ENCODE measurements at regions not wholly inside any gene's neighbourhood (a gene's known extent, or its start where the extent isn't known, plus 50 kb on each side); places are given as distances from the start of the nearest gene placed in this dataset.

- no peaks in the 10 kb centered on the region for H3K9me3 ChIP-seq (ENCODE audit: low read depth, low read length)
- H3K27me3 ChIP-seq (ENCODE audit: insufficient read depth, low read length), result no peaks in the 10 kb centered on the region
- no peak for TF ChIP-seq CTCF (IDR thresholded peaks at IDR 0.05; ENCODE audit: extremely low read depth, low read depth, low read length)
- no peaks in the 10 kb centered on the region for H3K36me3 ChIP-seq (ENCODE audit: insufficient read depth, low read length)
- H3K4me1 ChIP-seq (ENCODE audit: insufficient read depth, low read length), result no peaks in the 10 kb centered on the region
- H3K27ac ChIP-seq (ENCODE audit: low read depth, low read length), result no peak overlapping the region
- H3K4me3 ChIP-seq (ENCODE audit: insufficient read depth, low read length), result no peak overlapping the region
- H4K20me1 ChIP-seq (ENCODE audit: insufficient read depth, low read length), result no peaks in the 10 kb centered on the region
- H3K79me2 ChIP-seq (ENCODE audit: insufficient read depth, low read length), result no peaks in the 10 kb centered on the region
- H3K4me2 ChIP-seq (ENCODE audit: insufficient read depth, low read length), result no peak overlapping the region
- H2AFZ ChIP-seq (ENCODE audit: low read length), result no peak overlapping the region
- DNase-seq (ENCODE audit: insufficient read length, low spot score, missing footprints), result no peak
Observed at GRCh38 chr2:31654241-31654640, 73.5 kb upstream of the SRD5A2 start.

GRCh38 chr2:31651736-31652135, 71.0 kb upstream of the SRD5A2 start:
- H3K79me2 ChIP-seq (ENCODE audit: insufficient read depth, low read length), result no peaks in the 10 kb centered on the region
- no peaks in the 10 kb centered on the region for H3K27me3 ChIP-seq (ENCODE audit: insufficient read depth, low read length)
- H3K27ac ChIP-seq (ENCODE audit: low read depth, low read length), result no peak overlapping the region
- H3K9me3 ChIP-seq (ENCODE audit: low read depth, low read length), result no peaks in the 10 kb centered on the region
- H4K20me1 ChIP-seq (ENCODE audit: insufficient read depth, low read length), result no peaks in the 10 kb centered on the region
- no peak overlapping the region for H3K4me2 ChIP-seq (ENCODE audit: insufficient read depth, low read length)
- H3K4me1 ChIP-seq (ENCODE audit: insufficient read depth, low read length), result no peaks in the 10 kb centered on the region
- H3K36me3 ChIP-seq (ENCODE audit: insufficient read depth, low read length), result no peaks in the 10 kb centered on the region
- H3K4me3 ChIP-seq (ENCODE audit: insufficient read depth, low read length), result no peak overlapping the region
- DNase-seq (ENCODE audit: insufficient read length, low spot score, missing footprints), result no peak
- no peak for TF ChIP-seq CTCF (IDR thresholded peaks at IDR 0.05; ENCODE audit: extremely low read depth, low read depth, low read length)
- H2AFZ ChIP-seq (ENCODE audit: low read length), result no peak overlapping the region

- Histone ChIP-seq H3K27ac (ENCODE audit: low read depth, low read length) (no peak overlapping the region), H4K20me1 (ENCODE audit: insufficient read depth, low read length) (no peaks in the 10 kb centered on the region), H3K79me2 (ENCODE audit: insufficient read depth, low read length) (no peaks in the 10 kb centered on the region), H3K27me3 (ENCODE audit: insufficient read depth, low read length) (no peaks in the 10 kb centered on the region), H3K4me1 (ENCODE audit: insufficient read depth, low read length) (no peaks in the 10 kb centered on the region), H2AFZ (ENCODE audit: low read length) (no peak overlapping the region), H3K4me3 (ENCODE audit: insufficient read depth, low read length) (no peak overlapping the region), H3K9me3 (ENCODE audit: low read depth, low read length) (no peaks in the 10 kb centered on the region), H3K4me2 (ENCODE audit: insufficient read depth, low read length) (no peak overlapping the region), H3K36me3 (ENCODE audit: insufficient read depth, low read length) (no peaks in the 10 kb centered on the region)
- TF ChIP-seq CTCF (IDR thresholded peaks at IDR 0.05; ENCODE audit: extremely low read depth, low read depth, low read length), result no peak
- no peak for DNase-seq (ENCODE audit: insufficient read length, low spot score, missing footprints)
Observed at GRCh38 chr2:31651267-31651666, 70.5 kb upstream of the SRD5A2 start.

- Histone ChIP-seq H3K27me3 (ENCODE audit: insufficient read depth, low read length) (no peaks in the 10 kb centered on the region), H3K9me3 (ENCODE audit: low read depth, low read length) (no peaks in the 10 kb centered on the region), H3K4me3 (ENCODE audit: insufficient read depth, low read length) (no peak overlapping the region), H3K27ac (ENCODE audit: low read depth, low read length) (no peak overlapping the region), H3K4me2 (ENCODE audit: insufficient read depth, low read length) (no peak overlapping the region), H4K20me1 (ENCODE audit: insufficient read depth, low read length) (no peaks in the 10 kb centered on the region), H3K36me3 (ENCODE audit: insufficient read depth, low read length) (no peaks in the 10 kb centered on the region), H3K4me1 (ENCODE audit: insufficient read depth, low read length) (no peaks in the 10 kb centered on the region), H2AFZ (ENCODE audit: low read length) (no peak overlapping the region), H3K79me2 (ENCODE audit: insufficient read depth, low read length) (no peaks in the 10 kb centered on the region)
- no peak for DNase-seq (ENCODE audit: insufficient read length, low spot score, missing footprints)
- no peak for TF ChIP-seq CTCF (IDR thresholded peaks at IDR 0.05; ENCODE audit: extremely low read depth, low read depth, low read length)
Observed at GRCh38 chr2:31644551-31644950, 63.8 kb upstream of the SRD5A2 start.

Measured in osteoblast (primary cell).